PC-3 (cell line): ENCODE measurements at regions not wholly inside any gene's neighbourhood (a gene's known extent, or its start where the extent isn't known, plus 50 kb on each side); places are given as distances from the start of the nearest gene placed in this dataset.
"Not testable (repeated sequence)": the region's sequence is repeated elsewhere in the genome, so short reads cannot be mapped to it uniquely, and the experiment has no call there.

Experiments
- ATAC-seq: fragments of 200-7000 bp; cut with Tn5 transposase; 2 replicates; pipeline ENCODE4 v1.9.1; 2020; ENCODE audit warnings: mild to moderate bottlenecking, moderate library complexity
- BruUV-seq: library from RNA; stranded (reverse); fragments of 400-500 nt; replicated peaks from 2 replicates; lab custom pipeline; 2021; lab: Mats Ljungman, UMichigan
- CTCF ChIA-PET: fragments of 300-600 bp; sonication (Branson Sonifier 250); formaldehyde crosslinking; loops from one replicate; lab custom pipeline; 2022; ENCODE audit warnings: antibody characterized with exemption; lab: Charles Lee
- POLR2A ChIA-PET: fragments of 300-600 bp; sonication (Branson Sonifier 250); formaldehyde crosslinking; loops from one replicate; lab custom pipeline; 2022; ENCODE audit warnings: antibody characterized with exemption; ENCODE audit not compliant: unreplicated experiment; lab: Charles Lee
- DNase-seq: peaks from one replicate; pipeline ENCODE4 v3.0.0-alpha.2; 2015
- H2AFZ ChIP-seq: fragments of 300-600 bp; sonication (generic); 2 replicates; pipeline ENCODE4 v1.6.0; 2016; ENCODE audit warnings: antibody characterized with exemption, low read length
- H3F3A ChIP-seq: fragments of 300-600 bp; sonication (generic); one replicate; pipeline ENCODE4 v1.6.0; 2017; ENCODE audit warnings: antibody characterized with exemption, low read length, control low read depth, mild to moderate bottlenecking; ENCODE audit not compliant: unreplicated experiment
- H3K27ac ChIP-seq: fragments of 300-600 bp; sonication (generic); 2 replicates; pipeline ENCODE4 v1.5.1; 2016; ENCODE audit warnings: mild to moderate bottlenecking, low read length
- H3K27me3 ChIP-seq: fragments of 300-600 bp; sonication (generic); 2 replicates; pipeline ENCODE4 v1.6.1; 2016; ENCODE audit warnings: low read length, mixed read lengths
- H3K36me3 ChIP-seq: fragments of 300-600 bp; sonication (generic); 2 replicates; pipeline ENCODE4 v1.6.1; 2016; ENCODE audit warnings: low read depth, mixed run types, low read length, mixed read lengths
- H3K4me1 ChIP-seq: fragments of 300-600 bp; sonication (generic); 2 replicates; pipeline ENCODE4 v1.5.1; 2016; ENCODE audit warnings: low read length; ENCODE audit not compliant: insufficient read depth
- H3K4me2 ChIP-seq: fragments of 300-600 bp; sonication (generic); 2 replicates; pipeline ENCODE4 v1.6.0; 2016; ENCODE audit warnings: low read length
- H3K4me3 ChIP-seq: fragments of 300-600 bp; sonication (generic); 2 replicates; pipeline ENCODE4 v1.5.1; 2016; ENCODE audit warnings: mild to moderate bottlenecking, low read length, mixed read lengths
- H3K79me2 ChIP-seq: fragments of 300-600 bp; sonication (generic); 2 replicates; pipeline ENCODE4 v1.6.1; 2017; ENCODE audit warnings: low read length, mixed read lengths
- H3K9ac ChIP-seq: fragments of 300-600 bp; sonication (generic); 2 replicates; pipeline ENCODE4 v1.6.0; 2016; ENCODE audit warnings: mild to moderate bottlenecking, low read length
- H3K9me2 ChIP-seq: fragments of 300-600 bp; sonication (generic); replicated peaks from 2 replicates; pipeline ENCODE4 v1.6.1; 2016; ENCODE audit warnings: mixed run types, low read length, mixed read lengths
- H3K9me3 ChIP-seq: fragments of 300-600 bp; sonication (generic); 2 replicates; pipeline ENCODE4 v1.6.1; 2016; ENCODE audit warnings: low read length, mixed read lengths
- H4K20me1 ChIP-seq: fragments of 300-600 bp; sonication (generic); 2 replicates; pipeline ENCODE4 v1.6.1; 2016; ENCODE audit warnings: low read length, mixed read lengths
- EZH2 ChIP-seq: fragments of 300-600 bp; sonication (generic); IDR thresholded peaks from one replicate; pipeline ENCODE4 v1.6.1; 2017; ENCODE audit warnings: antibody characterized with exemption, mild to moderate bottlenecking, low read length; ENCODE audit not compliant: unreplicated experiment
- EZH2phosphoT487 ChIP-seq: fragments of 300-600 bp; sonication (generic); IDR thresholded peaks from 2 replicates; pipeline ENCODE4 v1.6.1; 2018; ENCODE audit warnings: mild to moderate bottlenecking, antibody characterized with exemption, low read length, borderline replicate concordance
- intact Hi-C: fragments of 100-400 bp; cut with micrococcal nuclease; formaldehyde crosslinking; loops from 2 replicates; pipeline ENCODE4 v1.9.0; 2023
- TF ChIP-seq, protein P1 (sequence below): fragments of 300-600 bp; sonication (generic); conservative IDR thresholded peaks from 2 replicates; pipeline ENCODE4 v1.5.1; 2017; ENCODE audit warnings: antibody characterized with exemption, low read depth, mild to moderate bottlenecking, low read length

DNA sequence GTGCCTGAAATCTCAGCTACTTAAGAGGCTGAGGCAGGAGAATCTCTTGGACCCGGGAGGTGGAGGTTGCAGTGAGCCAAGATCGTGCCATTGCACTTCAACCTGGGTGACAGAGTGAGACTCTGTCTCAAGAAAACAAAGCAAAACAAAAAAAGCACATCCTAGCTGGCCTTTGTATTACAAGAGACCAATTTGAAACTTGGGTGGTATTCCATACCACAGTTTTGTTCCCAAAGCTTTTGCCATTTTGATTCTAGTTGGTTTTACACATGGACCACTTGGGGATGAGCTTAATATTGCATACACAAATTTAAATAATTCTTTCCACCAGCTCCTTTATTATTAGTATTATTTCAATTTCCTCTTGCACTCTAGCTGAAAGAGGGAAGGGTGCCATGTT, 276.9 kb upstream of the SLC16A7 start:
- ATAC-seq (no peak), DNase-seq (no peak)
- Histone ChIP-seq H2AFZ (no peak overlapping the region), H3K36me3 (no peaks in the 10 kb centered on the region), H3K79me2 (no peaks in the 10 kb centered on the region), H3K4me3 (no peak overlapping the region), H3K9ac (no peak overlapping the region), H3F3A (no peaks in the 10 kb centered on the region), H3K27ac (no peak overlapping the region), H3K4me1 (no peaks in the 10 kb centered on the region), H3K9me3 (no peaks in the 10 kb centered on the region), H3K27me3 (no peaks in the 10 kb centered on the region; the same call in 1 of the 2 replicates), H3K9me2 (no peaks in the 10 kb centered on the region), H3K4me2 (no peak overlapping the region), H4K20me1 (no peaks in the 10 kb centered on the region)
- ChIA-PET POLR2A (no interaction called here), CTCF (no interaction called here)
- BruUV-seq: no TSS peak
- intact Hi-C loops: no loop called here
- TF ChIP-seq, protein P1, sequence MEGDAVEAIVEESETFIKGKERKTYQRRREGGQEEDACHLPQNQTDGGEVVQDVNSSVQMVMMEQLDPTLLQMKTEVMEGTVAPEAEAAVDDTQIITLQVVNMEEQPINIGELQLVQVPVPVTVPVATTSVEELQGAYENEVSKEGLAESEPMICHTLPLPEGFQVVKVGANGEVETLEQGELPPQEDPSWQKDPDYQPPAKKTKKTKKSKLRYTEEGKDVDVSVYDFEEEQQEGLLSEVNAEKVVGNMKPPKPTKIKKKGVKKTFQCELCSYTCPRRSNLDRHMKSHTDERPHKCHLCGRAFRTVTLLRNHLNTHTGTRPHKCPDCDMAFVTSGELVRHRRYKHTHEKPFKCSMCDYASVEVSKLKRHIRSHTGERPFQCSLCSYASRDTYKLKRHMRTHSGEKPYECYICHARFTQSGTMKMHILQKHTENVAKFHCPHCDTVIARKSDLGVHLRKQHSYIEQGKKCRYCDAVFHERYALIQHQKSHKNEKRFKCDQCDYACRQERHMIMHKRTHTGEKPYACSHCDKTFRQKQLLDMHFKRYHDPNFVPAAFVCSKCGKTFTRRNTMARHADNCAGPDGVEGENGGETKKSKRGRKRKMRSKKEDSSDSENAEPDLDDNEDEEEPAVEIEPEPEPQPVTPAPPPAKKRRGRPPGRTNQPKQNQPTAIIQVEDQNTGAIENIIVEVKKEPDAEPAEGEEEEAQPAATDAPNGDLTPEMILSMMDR: no peak
- TF ChIP-seq EZH2phosphoT487 (no peak), EZH2 (no peak)

DNA sequence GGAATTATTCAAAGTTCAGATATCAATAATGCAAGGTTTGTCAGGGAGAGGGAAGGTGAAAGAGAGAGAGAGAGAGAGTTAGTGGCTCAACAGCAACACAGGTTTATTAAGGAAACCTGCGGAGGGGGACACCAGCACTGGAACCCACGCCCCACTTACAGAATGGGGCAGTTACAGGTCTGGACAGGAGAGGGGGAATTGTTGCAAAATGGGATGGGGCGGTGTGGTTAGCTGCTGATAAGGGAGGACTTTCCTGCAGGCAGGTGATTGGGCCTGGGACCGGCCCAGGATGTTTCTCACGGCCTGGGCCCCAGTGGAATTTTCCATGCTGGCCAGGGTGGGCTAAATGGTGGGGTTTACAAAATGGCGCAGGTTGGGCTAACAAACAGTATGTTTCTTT, 278.2 kb upstream of the SLC16A7 start:
- intact Hi-C loops: no loop called here
- Histone ChIP-seq H3K4me1 (no peaks in the 10 kb centered on the region), H3K9me3 (no peaks in the 10 kb centered on the region), H3K79me2 (no peaks in the 10 kb centered on the region), H3K27me3 (no peaks in the 10 kb centered on the region; the same call in 1 of the 2 replicates), H4K20me1 (no peaks in the 10 kb centered on the region), H3K4me2 (no peak overlapping the region), H3F3A (no peaks in the 10 kb centered on the region), H3K4me3 (no peak overlapping the region), H3K27ac (no peak overlapping the region), H2AFZ (no peak overlapping the region), H3K9ac (no peak overlapping the region), H3K36me3 (no peaks in the 10 kb centered on the region), H3K9me2 (no peaks in the 10 kb centered on the region)
- ATAC-seq: no peak
- ChIA-PET CTCF (no interaction called here), POLR2A (no interaction called here)
- no peak for TF ChIP-seq EZH2
- TF ChIP-seq EZH2phosphoT487: no peak
- TF ChIP-seq, protein P1: no peak
- no TSS peak for BruUV-seq
- DNase-seq: no peak

DNA sequence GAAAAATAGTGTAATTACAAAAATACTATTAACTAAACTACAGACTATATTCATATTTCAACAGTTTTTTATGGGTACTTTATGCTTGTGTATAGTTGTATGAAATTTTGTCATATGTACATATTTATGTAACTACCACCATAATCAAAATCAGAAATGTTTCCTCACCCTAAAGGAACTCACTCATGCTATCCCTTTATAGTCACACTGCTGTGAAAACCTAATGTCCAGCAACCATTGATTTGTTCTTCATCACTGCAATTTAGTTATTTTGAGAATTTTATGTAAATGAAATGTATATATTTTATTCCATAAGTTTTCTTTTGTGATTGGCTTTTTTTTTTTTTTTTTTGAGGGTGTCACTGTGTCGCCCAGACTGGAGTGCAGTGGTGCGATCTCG, 278.9 kb upstream of the SLC16A7 start:
- Histone ChIP-seq H3F3A (no peaks in the 10 kb centered on the region), H3K9me3 (0 out of 2 replicates have a peak, but pooled peaks cover 4% of the 10 kb centered on the region), H2AFZ (no peak overlapping the region), H4K20me1 (no peaks in the 10 kb centered on the region), H3K9me2 (no peaks in the 10 kb centered on the region), H3K4me1 (no peaks in the 10 kb centered on the region), H3K27ac (no peak overlapping the region), H3K27me3 (no peaks in the 10 kb centered on the region; the same call in 1 of the 2 replicates), H3K9ac (no peak overlapping the region), H3K79me2 (no peaks in the 10 kb centered on the region), H3K4me2 (no peak overlapping the region), H3K4me3 (no peak overlapping the region), H3K36me3 (no peaks in the 10 kb centered on the region)
- TF ChIP-seq, protein P1: no peak
- TF ChIP-seq EZH2phosphoT487: no peak
- DNase-seq (no peak), ATAC-seq (no peak)
- BruUV-seq: no TSS peak
- POLR2A ChIA-PET: no interaction called here
- intact Hi-C loops: no loop called here
- CTCF ChIA-PET: no interaction called here

DNA sequence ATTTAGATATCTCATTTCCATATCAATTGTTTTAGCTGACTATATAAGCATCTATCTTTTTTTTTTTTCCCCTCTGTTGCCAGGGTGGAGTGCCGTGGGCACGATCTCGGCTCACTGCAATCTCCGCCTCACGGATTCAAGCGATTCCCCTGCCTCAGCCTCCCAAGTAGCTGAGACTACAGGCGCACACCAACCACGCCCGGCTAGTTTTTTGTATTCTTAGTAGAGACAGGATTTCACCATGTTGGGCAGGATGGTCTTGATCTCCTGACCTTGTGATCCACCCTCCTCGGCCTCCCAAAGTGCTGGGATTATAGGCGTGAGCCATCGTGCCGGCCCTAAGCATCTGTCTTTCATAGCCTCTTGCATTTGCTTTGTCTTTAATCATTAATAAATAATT, 279.5 kb upstream of the SLC16A7 start:
- H3K9me2 ChIP-seq, H2AFZ ChIP-seq, intact Hi-C loops, H3K4me2 ChIP-seq, H3K4me3 ChIP-seq, DNase-seq, H3F3A ChIP-seq, BruUV-seq, H3K9ac ChIP-seq, H3K4me1 ChIP-seq, H3K27ac ChIP-seq, H3K27me3 ChIP-seq, H3K9me3 ChIP-seq, POLR2A ChIA-PET, H3K79me2 ChIP-seq, H4K20me1 ChIP-seq, H3K36me3 ChIP-seq, ATAC-seq, CTCF ChIA-PET: not testable (repeated sequence)
